Tibial nerve (tissue), 4 donors: ENCODE measurements at regions not wholly inside any gene's neighbourhood (a gene's known extent, or its start where the extent isn't known, plus 50 kb on each side); places are given as distances from the start of the nearest gene placed in this dataset.

ENCODE experiments used
- DNase-seq, 2 donors: peaks; one replicate each; pipeline ENCODE4 v3.0.0-alpha.2; 2019; ENCODE audit warnings: low spot score in 2 of 2
- H3K27ac ChIP-seq, 4 donors: fragments of 200-600 bp; sonication (generic) in 3 of 4; one replicate each; pipeline ENCODE4 v1.5.1; 2017 to 2019; ENCODE audit warnings: mild to moderate bottlenecking in 1 of 4
- H3K27me3 ChIP-seq, 2 donors: fragments of 200-600 bp; sonication (generic) in 1 of 2; one replicate each; pipeline versions ENCODE4 v1.5.1 to v1.6.0; 2017 to 2019
- H3K36me3 ChIP-seq, 3 donors: fragments of 200-600 bp; sonication (generic); one replicate each; pipeline ENCODE4 v1.5.1; 2018 to 2019
- H3K4me1 ChIP-seq, 4 donors: fragments of 200-600 bp; sonication (generic) in 3 of 4; one replicate each; pipeline ENCODE4 v1.5.1; 2017 to 2019
- H3K4me3 ChIP-seq, 4 donors: fragments of 200-600 bp; sonication (generic) in 3 of 4; one replicate each; pipeline ENCODE4 v1.5.1; 2017 to 2019; ENCODE audit warnings: mild to moderate bottlenecking in 1 of 4, moderate library complexity in 1 of 4
- H3K9me3 ChIP-seq, 4 donors: fragments of 200-600 bp; sonication (generic) in 3 of 4; one replicate each; pipeline ENCODE4 v1.5.1; 2017 to 2019
- EP300 ChIP-seq, 2 donors: sonication (generic); formaldehyde crosslinking; IDR thresholded peaks; one replicate each; pipeline ENCODE4 v1.6.1; 2017; ENCODE audit warnings: antibody characterized with exemption in 2 of 2, mild to moderate bottlenecking in 1 of 2
- POLR2A ChIP-seq, 2 donors: fragments of 450-650 bp; IDR thresholded peaks; one replicate each; pipeline ENCODE4 v1.6.1; 2017; ENCODE audit warnings: antibody characterized with exemption in 2 of 2, mild to moderate bottlenecking in 2 of 2, moderate library complexity in 2 of 2
- WGBS, 2 donors: methylation state at CpG; one replicate each; pipeline ENCODE4 v1.1.5; 2018; 5-methylcytosine and 5-hydroxymethylcytosine counted together
- TF ChIP-seq, protein P1 (sequence below), 5 experiments: fragments of 200-600 bp in 3 of 5; fragments of 450-650 bp in 2 of 5; sonication (generic) in 3 of 5; IDR thresholded peaks; one replicate each; pipeline ENCODE4 v1.5.1; 2016 to 2019; ENCODE audit warnings: antibody characterized with exemption in 5 of 5, mild to moderate bottlenecking in 3 of 5, moderate library complexity in 2 of 5

DNA sequence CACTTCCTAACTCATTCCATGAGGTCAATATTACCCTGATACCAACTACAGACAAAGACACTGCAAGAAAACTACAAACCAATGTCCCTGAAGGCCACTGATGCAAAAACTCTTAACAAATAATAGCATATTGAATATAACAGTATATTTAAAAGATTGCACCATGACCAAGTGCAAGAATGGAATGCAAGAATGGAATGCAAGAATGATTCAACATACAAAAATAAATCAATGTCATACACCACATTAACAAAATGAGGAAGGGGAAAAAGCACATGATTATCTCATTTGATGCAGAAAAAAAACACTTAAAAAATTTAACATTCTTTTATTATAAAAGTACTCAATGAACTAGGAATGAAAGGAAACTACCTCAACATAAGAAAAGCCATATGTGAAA, 463.1 kb upstream of the NECTIN3 start:
- no peaks in the 10 kb centered on the region for H3K4me1 ChIP-seq
- TF ChIP-seq POLR2A (IDR thresholded peaks at IDR 0.05) (no peak), EP300 (IDR thresholded peaks at IDR 0.05) (no peak)
- TF ChIP-seq, protein P1, sequence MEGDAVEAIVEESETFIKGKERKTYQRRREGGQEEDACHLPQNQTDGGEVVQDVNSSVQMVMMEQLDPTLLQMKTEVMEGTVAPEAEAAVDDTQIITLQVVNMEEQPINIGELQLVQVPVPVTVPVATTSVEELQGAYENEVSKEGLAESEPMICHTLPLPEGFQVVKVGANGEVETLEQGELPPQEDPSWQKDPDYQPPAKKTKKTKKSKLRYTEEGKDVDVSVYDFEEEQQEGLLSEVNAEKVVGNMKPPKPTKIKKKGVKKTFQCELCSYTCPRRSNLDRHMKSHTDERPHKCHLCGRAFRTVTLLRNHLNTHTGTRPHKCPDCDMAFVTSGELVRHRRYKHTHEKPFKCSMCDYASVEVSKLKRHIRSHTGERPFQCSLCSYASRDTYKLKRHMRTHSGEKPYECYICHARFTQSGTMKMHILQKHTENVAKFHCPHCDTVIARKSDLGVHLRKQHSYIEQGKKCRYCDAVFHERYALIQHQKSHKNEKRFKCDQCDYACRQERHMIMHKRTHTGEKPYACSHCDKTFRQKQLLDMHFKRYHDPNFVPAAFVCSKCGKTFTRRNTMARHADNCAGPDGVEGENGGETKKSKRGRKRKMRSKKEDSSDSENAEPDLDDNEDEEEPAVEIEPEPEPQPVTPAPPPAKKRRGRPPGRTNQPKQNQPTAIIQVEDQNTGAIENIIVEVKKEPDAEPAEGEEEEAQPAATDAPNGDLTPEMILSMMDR (IDR thresholded peaks at IDR 0.05), result no peak
- DNase-seq, result no peak
- H3K4me3 ChIP-seq, result no peak overlapping the region
- H3K27ac ChIP-seq, result no peak overlapping the region
- H3K9me3 ChIP-seq, result no peaks in the 10 kb centered on the region
- H3K36me3 ChIP-seq, result no peaks in the 10 kb centered on the region
- no peaks in the 10 kb centered on the region for H3K27me3 ChIP-seq

DNA sequence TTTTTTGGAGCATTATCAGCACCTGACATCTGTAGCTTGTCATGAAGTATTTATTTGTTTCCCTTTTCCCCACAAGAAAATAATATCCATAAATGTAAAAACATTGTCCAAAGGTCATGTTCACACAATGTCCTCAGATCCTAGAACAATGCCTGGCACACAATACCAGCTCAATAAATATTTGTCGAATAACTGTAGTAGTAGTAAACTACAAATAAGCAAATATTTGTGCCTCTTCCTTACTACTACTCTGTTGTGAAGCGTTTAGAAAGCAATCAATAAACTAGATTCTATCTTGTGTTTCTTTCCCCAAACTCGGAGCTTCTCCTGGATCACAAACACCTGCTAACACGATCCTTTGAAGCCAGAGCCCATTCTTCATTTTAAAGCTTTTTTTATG, 459.6 kb upstream of the NECTIN3 start:
- no peaks in the 10 kb centered on the region for H3K4me1 ChIP-seq

DNA sequence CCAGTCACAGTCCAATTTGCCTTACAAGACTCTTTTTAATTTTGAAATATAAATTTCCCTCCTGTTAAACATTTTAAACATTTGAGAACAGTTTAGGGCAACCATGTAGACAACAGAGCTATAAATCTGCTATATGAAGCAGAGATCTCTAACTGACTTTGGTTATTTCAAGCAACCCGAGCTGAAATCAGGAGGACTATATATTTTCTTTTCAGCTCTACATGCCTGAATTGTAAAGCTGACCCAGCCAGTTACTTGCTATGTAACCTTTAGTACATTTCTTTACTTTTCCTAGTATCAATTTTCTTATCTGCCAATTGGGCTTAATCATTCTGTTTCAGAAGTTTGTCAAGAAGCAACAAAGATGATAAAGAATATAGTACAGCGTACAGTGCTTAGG, 457.4 kb upstream of the NECTIN3 start:
- DNase-seq, result no peak
- no peaks in the 10 kb centered on the region for H3K27me3 ChIP-seq
- TF ChIP-seq POLR2A (IDR thresholded peaks at IDR 0.05) (no peak), EP300 (IDR thresholded peaks at IDR 0.05) (no peak)
- TF ChIP-seq, protein P1 (IDR thresholded peaks at IDR 0.05), result no peak
- H3K9me3 ChIP-seq, result no peaks in the 10 kb centered on the region
- no peaks in the 10 kb centered on the region for H3K4me1 ChIP-seq
- H3K36me3 ChIP-seq, result no peaks in the 10 kb centered on the region
- no peak overlapping the region for H3K4me3 ChIP-seq
- WGBS, 2 donors, result 59 to 66% methylated on average over 2 of the region's 2 CpGs
- no peak overlapping the region for H3K27ac ChIP-seq

More for the DNA sequence above, 459.6 kb upstream of the NECTIN3 start:
- DNase-seq, result no peak
- H3K27me3 ChIP-seq, result no peaks in the 10 kb centered on the region
- WGBS, 2 donors, result 70 to 77% methylated on average over 4 of the region's 4 CpGs
- no peak overlapping the region for H3K27ac ChIP-seq
- TF ChIP-seq POLR2A (IDR thresholded peaks at IDR 0.05) (no peak), EP300 (IDR thresholded peaks at IDR 0.05) (no peak)
- TF ChIP-seq, protein P1 (IDR thresholded peaks at IDR 0.05), result no peak
- H3K36me3 ChIP-seq, result no peaks in the 10 kb centered on the region
- no peaks in the 10 kb centered on the region for H3K9me3 ChIP-seq
- no peak overlapping the region for H3K4me3 ChIP-seq

DNA sequence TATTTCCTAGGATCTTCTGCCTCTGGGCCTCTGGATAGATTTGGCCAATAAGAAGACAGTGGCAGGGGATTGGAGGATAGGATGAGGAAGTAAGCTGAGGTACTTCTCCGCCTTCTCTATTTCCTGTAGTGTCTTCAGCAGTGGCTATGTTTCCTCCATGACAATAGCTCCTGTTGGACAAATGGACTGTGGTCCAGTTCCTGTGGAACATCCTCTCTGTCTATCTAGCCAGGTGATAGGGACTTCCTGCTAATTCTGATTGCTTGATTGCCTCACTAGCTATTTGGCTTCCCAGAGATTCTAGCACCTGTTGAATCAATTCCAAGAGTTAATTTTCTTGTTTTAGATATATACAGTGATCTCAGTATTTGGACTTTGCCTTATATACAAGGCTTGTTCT, 456.2 kb upstream of the NECTIN3 start:
- DNase-seq, result no peak
- no peak overlapping the region for H3K27ac ChIP-seq
- no peak overlapping the region for H3K4me3 ChIP-seq
- WGBS, 2 donors, result 96% methylated on average over 1 of the region's 1 CpG
- H3K4me1 ChIP-seq, result no peaks in the 10 kb centered on the region
- TF ChIP-seq EP300 (IDR thresholded peaks at IDR 0.05), result no peak
- TF ChIP-seq POLR2A (IDR thresholded peaks at IDR 0.05), result no peak
- TF ChIP-seq, protein P1 (IDR thresholded peaks at IDR 0.05), result no peak
- no peaks in the 10 kb centered on the region for H3K27me3 ChIP-seq
- H3K36me3 ChIP-seq, result no peaks in the 10 kb centered on the region
- H3K9me3 ChIP-seq, result no peaks in the 10 kb centered on the region

DNA sequence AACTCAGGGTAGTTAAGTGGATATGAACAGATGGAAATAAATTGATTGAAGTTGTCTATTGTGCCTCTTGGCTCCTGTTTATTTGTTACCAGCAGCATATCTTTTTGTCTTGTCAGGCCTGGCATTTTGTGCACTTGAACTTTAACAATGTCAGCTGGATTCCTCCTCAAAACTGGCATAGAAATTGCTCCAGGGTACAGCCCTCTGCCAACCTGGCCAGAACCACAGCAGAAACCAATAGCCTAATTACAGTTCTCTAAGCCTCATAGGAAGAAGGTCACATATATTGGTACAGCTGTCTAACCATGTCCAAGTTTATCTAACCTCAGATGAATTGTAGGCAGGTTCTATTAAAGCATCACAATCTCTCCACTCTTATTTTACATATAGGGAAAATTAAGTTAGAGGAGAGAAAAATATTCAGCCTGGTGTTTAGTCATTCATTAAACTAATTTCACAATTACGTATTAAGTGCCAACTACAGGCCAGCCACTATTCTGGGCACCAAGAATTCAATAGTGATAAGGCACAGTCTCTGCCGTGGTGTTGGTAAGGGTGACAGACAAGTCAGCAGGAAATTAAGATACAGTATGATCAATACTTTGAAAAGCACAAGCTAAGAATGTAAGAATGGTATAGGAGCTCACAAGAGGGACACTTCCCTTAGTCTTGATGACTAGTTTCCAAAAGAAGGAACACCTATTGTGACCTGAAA, 452.9 kb upstream of the NECTIN3 start:
- no peak overlapping the region for H3K27ac ChIP-seq
- no peaks in the 10 kb centered on the region for H3K36me3 ChIP-seq
- H3K9me3 ChIP-seq, result no peaks in the 10 kb centered on the region
- TF ChIP-seq, protein P1 (IDR thresholded peaks at IDR 0.05), result no peak
- TF ChIP-seq EP300 (IDR thresholded peaks at IDR 0.05) (no peak), POLR2A (IDR thresholded peaks at IDR 0.05) (no peak)
- DNase-seq, result no peak
- H3K4me3 ChIP-seq, result no peak overlapping the region
- no peaks in the 10 kb centered on the region for H3K4me1 ChIP-seq
- H3K27me3 ChIP-seq, result no peaks in the 10 kb centered on the region
- 84 to 90% methylated on average over 2 of the region's 2 CpGs for WGBS, 2 donors
